ENCODE measurements at regions not wholly inside any gene's neighbourhood (a gene's known extent, or its start where the extent isn't known, plus 50 kb on each side); places are given as distances from the start of the nearest gene placed in this dataset.
A peak's percentile ranks its signal among the peaks of the same experiment; 100 is the strongest.

- peak; percentile 72 for DNase-seq
- Histone ChIP-seq H3K4me3 (no peak overlapping the region), H3K36me3 (no peaks in the 10 kb centered on the region), H3K9me3 (no peaks in the 10 kb centered on the region), H3K27me3 (no peaks in the 10 kb centered on the region)
Observed at GRCh38 chr2:188132385-188132784, 159.3 kb upstream of the GULP1 start.

- no peak for DNase-seq
- H3K27me3 ChIP-seq, result no peaks in the 10 kb centered on the region
- H3K36me3 ChIP-seq, result no peaks in the 10 kb centered on the region
Observed at GRCh38 chr2:188134241-188134640, 157.4 kb upstream of the GULP1 start.

GRCh38 chr2:188138313-188138712 lies 153.4 kb upstream of the GULP1 start:
- Histone ChIP-seq H3K9me3 (no peaks in the 10 kb centered on the region), H3K4me3 (no peak overlapping the region), H3K27me3 (no peaks in the 10 kb centered on the region), H3K36me3 (no peaks in the 10 kb centered on the region)
- no peak for DNase-seq

More at GRCh38 chr2:188134241-188134640, 157.4 kb upstream of the GULP1 start:
- H3K9me3 ChIP-seq, result no peaks in the 10 kb centered on the region
- no peak overlapping the region for H3K4me3 ChIP-seq

- Histone ChIP-seq H3K9me3 (no peaks in the 10 kb centered on the region), H3K27me3 (no peaks in the 10 kb centered on the region), H3K4me3 (no peak overlapping the region), H3K36me3 (no peaks in the 10 kb centered on the region)
- DNase-seq, result no peak
Observed at GRCh38 chr2:188142088-188142487, 149.6 kb upstream of the GULP1 start.

GRCh38 chr2:188142636-188143295 lies 148.9 kb upstream of the GULP1 start:
- Histone ChIP-seq H3K27me3 (no peaks in the 10 kb centered on the region), H3K4me3 (no peak overlapping the region), H3K36me3 (no peaks in the 10 kb centered on the region), H3K9me3 (no peaks in the 10 kb centered on the region)
- no peak for DNase-seq

- Histone ChIP-seq H3K9me3 (no peaks in the 10 kb centered on the region), H3K4me3 (no peak overlapping the region), H3K36me3 (no peaks in the 10 kb centered on the region), H3K27me3 (no peaks in the 10 kb centered on the region)
- no peak for DNase-seq
Observed at GRCh38 chr2:188145885-188146284, 145.8 kb upstream of the GULP1 start.

- no peak overlapping the region for H3K4me3 ChIP-seq
- DNase-seq, result no peak
- no peaks in the 10 kb centered on the region for H3K9me3 ChIP-seq
- no peaks in the 10 kb centered on the region for H3K27me3 ChIP-seq
- H3K36me3 ChIP-seq, result no peaks in the 10 kb centered on the region
Observed at GRCh38 chr2:188146888-188147287, 144.8 kb upstream of the GULP1 start.

- no peaks in the 10 kb centered on the region for H3K36me3 ChIP-seq
- no peaks in the 10 kb centered on the region for H3K9me3 ChIP-seq
- H3K4me3 ChIP-seq, result no peak overlapping the region
- no peak for DNase-seq
- H3K27me3 ChIP-seq, result no peaks in the 10 kb centered on the region
Observed at GRCh38 chr2:188151670-188152069, 140.0 kb upstream of the GULP1 start.

- H3K9me3 ChIP-seq, result peaks cover 3% of the 10 kb centered on the region
- no peak overlapping the region for H3K4me3 ChIP-seq
- H3K27me3 ChIP-seq, result no peaks in the 10 kb centered on the region
- DNase-seq, result peak; percentile 71
- H3K36me3 ChIP-seq, result no peaks in the 10 kb centered on the region
Observed at GRCh38 chr2:188158337-188159100, 133.2 kb upstream of the GULP1 start.

- no peak for DNase-seq
Observed at GRCh38 chr2:188159484-188159883, 132.2 kb upstream of the GULP1 start.

GRCh38 chr2:188170356-188170755 lies 121.3 kb upstream of the GULP1 start:
- DNase-seq, result no peak
- Histone ChIP-seq H3K27me3 (no peaks in the 10 kb centered on the region), H3K36me3 (no peaks in the 10 kb centered on the region), H3K9me3 (no peaks in the 10 kb centered on the region; the same call in 1 of the 2 replicates), H3K4me3 (no peak overlapping the region)

More at GRCh38 chr2:188159484-188159883, 132.2 kb upstream of the GULP1 start:
- Histone ChIP-seq H3K9me3 (peaks cover 3% of the 10 kb centered on the region), H3K4me3 (no peak overlapping the region), H3K27me3 (no peaks in the 10 kb centered on the region), H3K36me3 (no peaks in the 10 kb centered on the region)

GRCh38 chr2:188176620-188177019 lies 115.1 kb upstream of the GULP1 start:
- Histone ChIP-seq H3K9me3 (no peaks in the 10 kb centered on the region), H3K27me3 (no peaks in the 10 kb centered on the region), H3K4me3 (no peak overlapping the region), H3K36me3 (no peaks in the 10 kb centered on the region)
- DNase-seq, result no peak

- no peaks in the 10 kb centered on the region for H3K9me3 ChIP-seq
- no peak overlapping the region for H3K4me3 ChIP-seq
- H3K27me3 ChIP-seq, result no peaks in the 10 kb centered on the region
- H3K36me3 ChIP-seq, result no peaks in the 10 kb centered on the region
- DNase-seq, result no peak
Observed at GRCh38 chr2:188181067-188181838, 110.4 kb upstream of the GULP1 start.

- no peak overlapping the region for H3K4me3 ChIP-seq
- H3K9me3 ChIP-seq, result no peaks in the 10 kb centered on the region
- no peaks in the 10 kb centered on the region for H3K27me3 ChIP-seq
- no peaks in the 10 kb centered on the region for H3K36me3 ChIP-seq
- DNase-seq, result no peak
Observed at GRCh38 chr2:188181884-188182283, 109.8 kb upstream of the GULP1 start.

GRCh38 chr2:188187726-188188125 lies 103.9 kb upstream of the GULP1 start:
- DNase-seq, result no peak
- H3K4me3 ChIP-seq, result no peak overlapping the region
- H3K36me3 ChIP-seq, result no peaks in the 10 kb centered on the region
- no peaks in the 10 kb centered on the region for H3K27me3 ChIP-seq
- H3K9me3 ChIP-seq, result no peaks in the 10 kb centered on the region

- Histone ChIP-seq H3K9me3 (no peaks in the 10 kb centered on the region), H3K36me3 (no peaks in the 10 kb centered on the region), H3K4me3 (no peak overlapping the region), H3K27me3 (no peaks in the 10 kb centered on the region)
- DNase-seq, result no peak
Observed at GRCh38 chr2:188189356-188189755, 102.3 kb upstream of the GULP1 start.

GRCh38 chr2:188193230-188193629 lies 98.4 kb upstream of the GULP1 start:
- Histone ChIP-seq H3K4me3 (no peak overlapping the region), H3K9me3 (no peaks in the 10 kb centered on the region), H3K27me3 (no peaks in the 10 kb centered on the region), H3K36me3 (no peaks in the 10 kb centered on the region)
- no peak for DNase-seq

Data from MG63 (cell line).